ENCODE measurements at regions not wholly inside any gene's neighbourhood (a gene's known extent, or its start where the extent isn't known, plus 50 kb on each side); places are given as distances from the start of the nearest gene placed in this dataset.

GRCh38 chr14:29126865-29127264 is 360.3 kb downstream of the FOXG1 start:
- Mint-ChIP-seq H3K4me1 (no peaks in the 10 kb centered on the region), H3K36me3 (no peaks in the 10 kb centered on the region), H3K9me3 (0 out of 2 replicates have a peak, but pooled peaks cover 3% of the 10 kb centered on the region), H3K4me3 (no peak overlapping the region), H3K27ac (no peak overlapping the region), H3K27me3 (ENCODE audit: low read depth) (no peaks in the 10 kb centered on the region)
- no peak for TF ChIP-seq NR1H2 (CRISPR knock-in tag; IDR thresholded peaks at IDR 0.05)
- TF ChIP-seq ZNF425 (CRISPR knock-in tag; conservative IDR thresholded peaks at IDR 0.05): no peak
- TF ChIP-seq ZNF671 (CRISPR knock-in tag; IDR thresholded peaks at IDR 0.05): no peak
- no peak for TF ChIP-seq SMAD4 (CRISPR knock-in tag; IDR thresholded peaks at IDR 0.05)
- no peak for TF ChIP-seq ZNF532 (CRISPR knock-in tag; IDR thresholded peaks at IDR 0.05; ENCODE audit: borderline replicate concordance)
- no peak for TF ChIP-seq ATF3 (CRISPR knock-in tag; conservative IDR thresholded peaks at IDR 0.05)
- TF ChIP-seq E2F4 (CRISPR knock-in tag; IDR thresholded peaks at IDR 0.05; ENCODE audit: borderline replicate concordance, low read depth): no peak
- no peak for TF ChIP-seq TEAD1 (CRISPR knock-in tag; IDR thresholded peaks at IDR 0.05)
- no peak for TF ChIP-seq FOXP1 (CRISPR knock-in tag; IDR thresholded peaks at IDR 0.05; ENCODE audit: borderline replicate concordance)
- TF ChIP-seq GTF2I (CRISPR knock-in tag; conservative IDR thresholded peaks at IDR 0.05): no peak
- TF ChIP-seq MAX (CRISPR knock-in tag; IDR thresholded peaks at IDR 0.05): no peak
- no peak for TF ChIP-seq CREM (CRISPR knock-in tag; IDR thresholded peaks at IDR 0.05)
- no peak for TF ChIP-seq MXD4 (CRISPR knock-in tag; IDR thresholded peaks at IDR 0.05; ENCODE audit: borderline replicate concordance)
- TF ChIP-seq ZNF138 (CRISPR knock-in tag; conservative IDR thresholded peaks at IDR 0.05): no peak
- no peak for TF ChIP-seq ZNF423 (CRISPR knock-in tag; IDR thresholded peaks at IDR 0.05)
- TF ChIP-seq OVOL2 (CRISPR knock-in tag; IDR thresholded peaks at IDR 0.05; ENCODE audit: borderline replicate concordance): no peak
- ATAC-seq (no peak), DNase-seq (ENCODE audit: low spot score) (no peak)
- CTCF ChIA-PET: no interaction called here
- POLR2A ChIA-PET: no interaction called here

- Mint-ChIP-seq H3K36me3 (no peaks in the 10 kb centered on the region), H3K4me1 (no peaks in the 10 kb centered on the region), H3K4me3 (no peak overlapping the region), H3K27ac (no peak overlapping the region), H3K27me3 (ENCODE audit: low read depth) (no peaks in the 10 kb centered on the region; the same call in 1 of the 2 replicates), H3K9me3 (peaks cover 5% of the 10 kb centered on the region; the same call in 1 of the 2 replicates)
- CTCF ChIA-PET: interaction anchor here (1.2 kb wide), 1 partner anchor 366 kb away, joined by 3 read pairs; no protein-coding TSS in a partner anchor
- ATAC-seq (no peak), DNase-seq (ENCODE audit: low spot score) (no peak)
- POLR2A ChIA-PET: no interaction called here
- TF ChIP-seq RORB (CRISPR knock-in tag; IDR thresholded peaks at IDR 0.05) (no peak), JAZF1 (CRISPR knock-in tag; IDR thresholded peaks at IDR 0.05) (no peak), ZNF532 (CRISPR knock-in tag; IDR thresholded peaks at IDR 0.05; ENCODE audit: borderline replicate concordance) (no peak), E2F4 (CRISPR knock-in tag; IDR thresholded peaks at IDR 0.05; ENCODE audit: borderline replicate concordance, low read depth) (no peak), FOXK1 (CRISPR knock-in tag; IDR thresholded peaks at IDR 0.05) (no peak), USF2 (CRISPR knock-in tag; IDR thresholded peaks at IDR 0.05) (no peak)
Observed at GRCh38 chr14:29140016-29140415, 373.4 kb downstream of the FOXG1 start.

Data from WTC11 (cell line).